GM19023 (cell line): ENCODE measurements at regions not wholly inside any gene's neighbourhood (a gene's known extent, or its start where the extent isn't known, plus 50 kb on each side); places are given as distances from the start of the nearest gene placed in this dataset.
"Not testable (repeated sequence)": the region's sequence is repeated elsewhere in the genome, so short reads cannot be mapped to it uniquely, and the experiment has no call there.

Source experiments
- ATAC-seq: cut with Tn5 transposase; IDR thresholded peaks from one replicate; pipeline ENCODE4 v1.9.1; 2021; ENCODE audit warnings: mild to moderate bottlenecking, moderate library complexity; ENCODE audit not compliant: unreplicated experiment

- no peak for ATAC-seq
Observed at GRCh38 chr3:135393159-135393558, 572.4 kb upstream of the PPP2R3A start.

- ATAC-seq: no peak
Observed at GRCh38 chr3:135393898-135394525, 571.5 kb upstream of the PPP2R3A start.

GRCh38 chr3:135412475-135412874, 553.1 kb upstream of the PPP2R3A start:
- ATAC-seq: no peak

- no peak for ATAC-seq
Observed at GRCh38 chr3:135416182-135416581, 549.3 kb upstream of the PPP2R3A start.

- no peak for ATAC-seq
Observed at GRCh38 chr3:135419155-135419554, 546.4 kb upstream of the PPP2R3A start.

GRCh38 chr3:135426508-135426907, 539.0 kb upstream of the PPP2R3A start:
- ATAC-seq: no peak

- no peak for ATAC-seq
Observed at GRCh38 chr3:135432402-135432801, 533.1 kb upstream of the PPP2R3A start.

GRCh38 chr3:135438889-135439597, 526.5 kb upstream of the PPP2R3A start:
- not testable (repeated sequence) for ATAC-seq

- not testable (repeated sequence) for ATAC-seq
Observed at GRCh38 chr3:135439632-135440031, 525.9 kb upstream of the PPP2R3A start.

GRCh38 chr3:135440233-135440632, 525.3 kb upstream of the PPP2R3A start:
- ATAC-seq: no peak

- no peak for ATAC-seq
Observed at GRCh38 chr3:135440746-135441145, 524.8 kb upstream of the PPP2R3A start.

- no peak for ATAC-seq
Observed at GRCh38 chr3:135444058-135444457, 521.5 kb upstream of the PPP2R3A start.

- ATAC-seq: no peak
Observed at GRCh38 chr3:135447483-135447882, 518.0 kb upstream of the PPP2R3A start.

- ATAC-seq: no peak
Observed at GRCh38 chr3:135448520-135448919, 517.0 kb upstream of the PPP2R3A start.

- no peak for ATAC-seq
Observed at GRCh38 chr3:135449046-135449445, 516.5 kb upstream of the PPP2R3A start.

GRCh38 chr3:135451037-135451785, 514.3 kb upstream of the PPP2R3A start:
- ATAC-seq: no peak

GRCh38 chr3:135452881-135453280, 512.6 kb upstream of the PPP2R3A start:
- no peak for ATAC-seq

GRCh38 chr3:135453326-135453725, 512.2 kb upstream of the PPP2R3A start:
- no peak for ATAC-seq

GRCh38 chr3:135454890-135455289, 510.6 kb upstream of the PPP2R3A start:
- no peak for ATAC-seq

GRCh38 chr3:135456108-135456790, 509.3 kb upstream of the PPP2R3A start:
- no peak for ATAC-seq
